GM23338 (cell line): ENCODE measurements at regions not wholly inside any gene's neighbourhood (a gene's known extent, or its start where the extent isn't known, plus 50 kb on each side); places are given as distances from the start of the nearest gene placed in this dataset.

Source experiments
- ATAC-seq: fragments of 200-7000 bp; cut with Tn5 transposase; 3 replicates; pipeline ENCODE4 v1.9.1; 2020
- DNase-seq: peaks from one replicate; pipeline ENCODE4 v3.0.0-alpha.2; 2015; ENCODE audit warnings: low spot score
- H2AFZ ChIP-seq: fragments of 200-600 bp; sonication (generic); 2 replicates; pipeline ENCODE4 v1.8.0; 2016; ENCODE audit warnings: antibody characterized with exemption, mild to moderate bottlenecking, moderate library complexity
- H3F3A ChIP-seq: fragments of 200-600 bp; sonication (generic); replicated peaks from 2 replicates; pipeline ENCODE4 v1.8.0; 2017; ENCODE audit warnings: antibody characterized with exemption, mixed run types, low read depth
- H3K27ac ChIP-seq: fragments of 200-600 bp; sonication (generic); 2 replicates; pipeline ENCODE4 v1.6.1; 2016; ENCODE audit warnings: low read depth
- H3K27me3 ChIP-seq: fragments of 200-600 bp; sonication (generic); 2 replicates; pipeline ENCODE4 v1.8.0; 2016; ENCODE audit warnings: mild to moderate bottlenecking, mixed run types, moderate library complexity; ENCODE audit not compliant: insufficient read depth
- H3K36me3 ChIP-seq: fragments of 200-600 bp; sonication (generic); 2 replicates; pipeline ENCODE4 v1.8.0; 2016; ENCODE audit warnings: mild to moderate bottlenecking; ENCODE audit not compliant: insufficient read depth
- H3K4me1 ChIP-seq: fragments of 200-600 bp; sonication (generic); 2 replicates; pipeline ENCODE4 v1.8.0; 2016; ENCODE audit warnings: mild to moderate bottlenecking, moderate library complexity; ENCODE audit not compliant: insufficient read depth
- H3K4me2 ChIP-seq: fragments of 200-600 bp; sonication (generic); 2 replicates; pipeline ENCODE4 v1.7.1; 2017; ENCODE audit warnings: mixed run types
- H3K4me3 ChIP-seq: fragments of 200-600 bp; sonication (generic); 2 replicates; pipeline ENCODE4 v1.6.1; 2016; ENCODE audit warnings: mixed run types
- H3K79me2 ChIP-seq: fragments of 200-600 bp; sonication (generic); replicated peaks from 2 replicates; pipeline ENCODE4 v1.8.0; 2017; ENCODE audit warnings: mild to moderate bottlenecking; ENCODE audit not compliant: insufficient read depth
- H3K9me2 ChIP-seq: fragments of 200-600 bp; sonication (generic); 2 replicates; pipeline ENCODE4 v1.8.0; 2017; ENCODE audit not compliant: insufficient read depth
- H4K20me1 ChIP-seq: fragments of 200-600 bp; sonication (generic); replicated peaks from 2 replicates; pipeline ENCODE4 v1.8.0; 2017; ENCODE audit warnings: mild to moderate bottlenecking; ENCODE audit not compliant: insufficient read depth
- H3K27ac Mint-ChIP-seq: 2 replicates; pipeline ENCODE4 v1.8.0; 2020; ENCODE audit warnings: inconsistent platforms, mild to moderate bottlenecking, moderate library complexity, mixed read lengths
- H3K27me3 Mint-ChIP-seq: 3 replicates; pipeline ENCODE4 v1.8.0; 2022; ENCODE audit warnings: low read depth, mild to moderate bottlenecking, moderate library complexity, mixed read lengths, inconsistent platforms; ENCODE audit not compliant: insufficient read depth, poor library complexity
- H3K36me3 Mint-ChIP-seq: 3 replicates; pipeline ENCODE4 v1.8.0; 2021; ENCODE audit warnings: low read depth, mild to moderate bottlenecking, inconsistent platforms, moderate library complexity, mixed read lengths
- H3K4me1 Mint-ChIP-seq: 3 replicates; pipeline ENCODE4 v1.8.0; 2020; ENCODE audit warnings: mild to moderate bottlenecking, inconsistent platforms, mixed read lengths
- H3K4me3 Mint-ChIP-seq: 3 replicates; pipeline ENCODE4 v1.8.0; 2021; ENCODE audit warnings: moderate library complexity, mild to moderate bottlenecking, inconsistent platforms, mixed read lengths
- H3K9me3 Mint-ChIP-seq: 3 replicates; pipeline ENCODE4 v1.8.0; 2020; ENCODE audit warnings: moderate library complexity, mild to moderate bottlenecking, inconsistent platforms, mixed read lengths
- CREB1 ChIP-seq: fragments of 250-450 bp; sonication (Bioruptor Pico); IDR thresholded peaks from 2 replicates; pipeline ENCODE4 v1.5.0; 2020; ENCODE audit warnings: low read depth, mild to moderate bottlenecking, moderate library complexity
- EZH2 ChIP-seq: fragments of 200-600 bp; sonication (generic); IDR thresholded peaks from one replicate; pipeline ENCODE4 v1.8.0; 2017; ENCODE audit warnings: antibody characterized with exemption, mild to moderate bottlenecking, low read depth; ENCODE audit not compliant: unreplicated experiment
- JUNB ChIP-seq: IDR thresholded peaks from one replicate; pipeline ENCODE4 v1.6.1; 2016; ENCODE audit warnings: antibody characterized with exemption; ENCODE audit not compliant: unreplicated experiment
- ZNF114 ChIP-seq: fragments of 250-450 bp; sonication (Bioruptor Pico); IDR thresholded peaks from 2 replicates; pipeline ENCODE4 v1.5.0; 2020; ENCODE audit warnings: mild to moderate bottlenecking, moderate library complexity
- ZNF331 ChIP-seq: fragments of 250-450 bp; sonication (Bioruptor Pico); IDR thresholded peaks from 2 replicates; pipeline ENCODE4 v1.5.0; 2020; ENCODE audit warnings: low read depth, mild to moderate bottlenecking, moderate library complexity
- TF ChIP-seq, protein P1 (sequence below): IDR thresholded peaks from 2 replicates; pipeline ENCODE4 v1.6.1; 2016; ENCODE audit warnings: antibody characterized with exemption
- TF ChIP-seq, protein P2 (sequence below), 2 experiments: fragments of 200-600 bp in 1 of 2; sonication (generic) in 1 of 2; conservative IDR thresholded peaks; 2 replicates each; pipeline versions ENCODE4 v1.5.1 to v1.6.1; 2016 to 2017; ENCODE audit warnings: antibody characterized with exemption in 2 of 2, low read depth in 2 of 2, mild to moderate bottlenecking in 2 of 2, moderate library complexity in 1 of 2
- TF ChIP-seq, protein P3 (sequence below): fragments of 250-450 bp; sonication (Bioruptor Pico); IDR thresholded peaks from 2 replicates; pipeline ENCODE4 v1.5.0; 2020; ENCODE audit warnings: mild to moderate bottlenecking, moderate library complexity

DNA sequence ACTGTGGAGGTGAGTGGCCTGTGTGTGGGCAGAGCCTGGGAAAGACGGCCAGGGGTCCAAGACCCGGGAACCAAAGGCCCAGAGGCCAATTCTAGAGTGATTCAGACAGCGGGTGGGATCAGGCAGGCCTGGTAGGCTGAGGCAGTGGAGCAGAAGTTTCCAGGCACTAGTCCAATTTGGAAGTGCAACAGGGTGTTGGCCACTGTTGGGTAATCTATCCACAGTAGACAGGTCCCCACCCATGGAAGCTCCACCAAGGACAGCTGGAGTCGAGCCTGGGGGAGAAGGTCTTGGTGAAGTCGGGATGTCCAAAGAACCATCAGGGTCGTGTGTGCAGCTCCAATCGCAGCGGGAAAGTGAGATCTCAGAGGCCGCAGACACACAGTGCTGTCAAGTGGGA, 125.8 kb upstream of the COPS8 start:
- H3K4me3 Mint-ChIP-seq = no peak overlapping the region
- DNase-seq = no peak
- 0 out of 2 replicates have a peak overlapping the region, but pooled peaks have one; percentile 18 for H3K27ac Mint-ChIP-seq

DNA sequence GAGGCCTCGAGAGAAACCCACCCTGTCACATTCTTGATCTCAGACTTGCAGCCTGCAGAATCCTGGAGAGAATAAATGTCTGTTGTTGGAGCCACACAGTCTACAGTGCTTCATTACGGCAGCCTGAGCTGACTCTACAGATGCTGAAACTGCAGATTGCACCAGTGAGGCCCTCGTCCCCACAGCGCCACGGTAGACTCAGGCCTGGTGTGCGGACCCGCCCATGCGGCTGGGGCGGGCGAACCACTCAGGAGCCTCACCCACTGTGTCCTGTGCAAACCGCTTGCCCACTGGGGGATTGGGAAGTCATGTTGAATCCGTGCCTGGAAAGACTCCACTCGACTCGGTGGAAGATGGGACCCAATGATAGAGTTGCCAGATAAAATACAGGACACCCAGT, 125.2 kb upstream of the COPS8 start:
- Histone ChIP-seq H3K4me1 (peaks cover 5% of the 10 kb centered on the region; the same call in 1 of the 2 replicates), H4K20me1 (no peaks in the 10 kb centered on the region), H3F3A (no peaks in the 10 kb centered on the region), H2AFZ (0 out of 2 replicates have a peak overlapping the region, but pooled peaks have one; percentile 10), H3K27ac (no peak overlapping the region), H3K4me3 (no peak overlapping the region), H3K9me2 (peaks cover 9% of the 10 kb centered on the region; the same call in 1 of the 2 replicates), H3K36me3 (no peaks in the 10 kb centered on the region), H3K4me2 (no peak overlapping the region), H3K79me2 (no peaks in the 10 kb centered on the region), H3K27me3 (no peaks in the 10 kb centered on the region)
- H3K27ac Mint-ChIP-seq = no peak overlapping the region
- H3K9me3 Mint-ChIP-seq = no peaks in the 10 kb centered on the region; the same call in 2 of the 3 replicates
- ATAC-seq (no peak), DNase-seq (no peak)
- peaks cover 8% of the 10 kb centered on the region for H3K4me1 Mint-ChIP-seq
- peaks cover 2% of the 10 kb centered on the region for H3K27me3 Mint-ChIP-seq
- no peak for TF ChIP-seq JUNB
- H3K36me3 Mint-ChIP-seq = no peaks in the 10 kb centered on the region
- no peak overlapping the region for H3K4me3 Mint-ChIP-seq

More for the DNA sequence above, 125.8 kb upstream of the COPS8 start:
- no peak overlapping the region for H3K4me2 ChIP-seq
- no peaks in the 10 kb centered on the region for H3F3A ChIP-seq
- H3K9me2 ChIP-seq = peaks cover 12% of the 10 kb centered on the region; the same call in 1 of the 2 replicates
- no peak overlapping the region for H2AFZ ChIP-seq
- H3K27me3 Mint-ChIP-seq = peaks cover 2% of the 10 kb centered on the region
- H4K20me1 ChIP-seq = no peaks in the 10 kb centered on the region
- no peaks in the 10 kb centered on the region for H3K4me1 ChIP-seq
- H3K27ac ChIP-seq = no peak overlapping the region
- H3K27me3 ChIP-seq = no peaks in the 10 kb centered on the region
- H3K79me2 ChIP-seq = no peaks in the 10 kb centered on the region
- H3K36me3 ChIP-seq = no peaks in the 10 kb centered on the region
- no peak overlapping the region for H3K4me3 ChIP-seq
- peaks cover 2% of the 10 kb centered on the region for H3K4me1 Mint-ChIP-seq
- H3K36me3 Mint-ChIP-seq = no peaks in the 10 kb centered on the region
- TF ChIP-seq, protein P1, sequence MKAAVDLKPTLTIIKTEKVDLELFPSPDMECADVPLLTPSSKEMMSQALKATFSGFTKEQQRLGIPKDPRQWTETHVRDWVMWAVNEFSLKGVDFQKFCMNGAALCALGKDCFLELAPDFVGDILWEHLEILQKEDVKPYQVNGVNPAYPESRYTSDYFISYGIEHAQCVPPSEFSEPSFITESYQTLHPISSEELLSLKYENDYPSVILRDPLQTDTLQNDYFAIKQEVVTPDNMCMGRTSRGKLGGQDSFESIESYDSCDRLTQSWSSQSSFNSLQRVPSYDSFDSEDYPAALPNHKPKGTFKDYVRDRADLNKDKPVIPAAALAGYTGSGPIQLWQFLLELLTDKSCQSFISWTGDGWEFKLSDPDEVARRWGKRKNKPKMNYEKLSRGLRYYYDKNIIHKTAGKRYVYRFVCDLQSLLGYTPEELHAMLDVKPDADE = no peak
- no peak for ATAC-seq
- no peaks in the 10 kb centered on the region; the same call in 2 of the 3 replicates for H3K9me3 Mint-ChIP-seq

DNA sequence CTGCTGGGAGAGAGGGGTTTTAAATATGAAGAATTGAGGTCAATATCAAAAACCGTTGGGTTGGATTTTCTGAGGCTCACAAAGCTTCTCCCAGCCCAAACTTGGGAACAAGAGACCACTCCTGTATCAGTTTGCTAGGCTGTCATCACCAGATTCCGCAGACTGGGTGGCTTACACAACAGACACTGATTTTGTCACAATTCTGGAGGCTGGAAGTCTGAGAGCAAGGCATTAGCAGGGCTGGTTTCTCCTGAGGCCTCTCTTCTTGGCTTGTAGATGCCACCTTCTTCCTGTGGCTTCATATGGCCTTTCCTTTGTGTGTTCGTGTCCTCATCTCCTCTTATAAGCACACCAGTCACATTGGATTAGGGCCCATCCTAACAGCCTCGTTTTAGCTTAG, 122.9 kb upstream of the COPS8 start:
- no peak for ATAC-seq
- H3K27me3 Mint-ChIP-seq = peaks cover 2% of the 10 kb centered on the region
- TF ChIP-seq CREB1 (CRISPR knock-in tag) = no peak
- TF ChIP-seq, protein P2, sequence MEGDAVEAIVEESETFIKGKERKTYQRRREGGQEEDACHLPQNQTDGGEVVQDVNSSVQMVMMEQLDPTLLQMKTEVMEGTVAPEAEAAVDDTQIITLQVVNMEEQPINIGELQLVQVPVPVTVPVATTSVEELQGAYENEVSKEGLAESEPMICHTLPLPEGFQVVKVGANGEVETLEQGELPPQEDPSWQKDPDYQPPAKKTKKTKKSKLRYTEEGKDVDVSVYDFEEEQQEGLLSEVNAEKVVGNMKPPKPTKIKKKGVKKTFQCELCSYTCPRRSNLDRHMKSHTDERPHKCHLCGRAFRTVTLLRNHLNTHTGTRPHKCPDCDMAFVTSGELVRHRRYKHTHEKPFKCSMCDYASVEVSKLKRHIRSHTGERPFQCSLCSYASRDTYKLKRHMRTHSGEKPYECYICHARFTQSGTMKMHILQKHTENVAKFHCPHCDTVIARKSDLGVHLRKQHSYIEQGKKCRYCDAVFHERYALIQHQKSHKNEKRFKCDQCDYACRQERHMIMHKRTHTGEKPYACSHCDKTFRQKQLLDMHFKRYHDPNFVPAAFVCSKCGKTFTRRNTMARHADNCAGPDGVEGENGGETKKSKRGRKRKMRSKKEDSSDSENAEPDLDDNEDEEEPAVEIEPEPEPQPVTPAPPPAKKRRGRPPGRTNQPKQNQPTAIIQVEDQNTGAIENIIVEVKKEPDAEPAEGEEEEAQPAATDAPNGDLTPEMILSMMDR (conservative IDR thresholded peaks at IDR 0.05; ENCODE audit: low read depth in 2 of 2) = no peak
- TF ChIP-seq, protein P3, sequence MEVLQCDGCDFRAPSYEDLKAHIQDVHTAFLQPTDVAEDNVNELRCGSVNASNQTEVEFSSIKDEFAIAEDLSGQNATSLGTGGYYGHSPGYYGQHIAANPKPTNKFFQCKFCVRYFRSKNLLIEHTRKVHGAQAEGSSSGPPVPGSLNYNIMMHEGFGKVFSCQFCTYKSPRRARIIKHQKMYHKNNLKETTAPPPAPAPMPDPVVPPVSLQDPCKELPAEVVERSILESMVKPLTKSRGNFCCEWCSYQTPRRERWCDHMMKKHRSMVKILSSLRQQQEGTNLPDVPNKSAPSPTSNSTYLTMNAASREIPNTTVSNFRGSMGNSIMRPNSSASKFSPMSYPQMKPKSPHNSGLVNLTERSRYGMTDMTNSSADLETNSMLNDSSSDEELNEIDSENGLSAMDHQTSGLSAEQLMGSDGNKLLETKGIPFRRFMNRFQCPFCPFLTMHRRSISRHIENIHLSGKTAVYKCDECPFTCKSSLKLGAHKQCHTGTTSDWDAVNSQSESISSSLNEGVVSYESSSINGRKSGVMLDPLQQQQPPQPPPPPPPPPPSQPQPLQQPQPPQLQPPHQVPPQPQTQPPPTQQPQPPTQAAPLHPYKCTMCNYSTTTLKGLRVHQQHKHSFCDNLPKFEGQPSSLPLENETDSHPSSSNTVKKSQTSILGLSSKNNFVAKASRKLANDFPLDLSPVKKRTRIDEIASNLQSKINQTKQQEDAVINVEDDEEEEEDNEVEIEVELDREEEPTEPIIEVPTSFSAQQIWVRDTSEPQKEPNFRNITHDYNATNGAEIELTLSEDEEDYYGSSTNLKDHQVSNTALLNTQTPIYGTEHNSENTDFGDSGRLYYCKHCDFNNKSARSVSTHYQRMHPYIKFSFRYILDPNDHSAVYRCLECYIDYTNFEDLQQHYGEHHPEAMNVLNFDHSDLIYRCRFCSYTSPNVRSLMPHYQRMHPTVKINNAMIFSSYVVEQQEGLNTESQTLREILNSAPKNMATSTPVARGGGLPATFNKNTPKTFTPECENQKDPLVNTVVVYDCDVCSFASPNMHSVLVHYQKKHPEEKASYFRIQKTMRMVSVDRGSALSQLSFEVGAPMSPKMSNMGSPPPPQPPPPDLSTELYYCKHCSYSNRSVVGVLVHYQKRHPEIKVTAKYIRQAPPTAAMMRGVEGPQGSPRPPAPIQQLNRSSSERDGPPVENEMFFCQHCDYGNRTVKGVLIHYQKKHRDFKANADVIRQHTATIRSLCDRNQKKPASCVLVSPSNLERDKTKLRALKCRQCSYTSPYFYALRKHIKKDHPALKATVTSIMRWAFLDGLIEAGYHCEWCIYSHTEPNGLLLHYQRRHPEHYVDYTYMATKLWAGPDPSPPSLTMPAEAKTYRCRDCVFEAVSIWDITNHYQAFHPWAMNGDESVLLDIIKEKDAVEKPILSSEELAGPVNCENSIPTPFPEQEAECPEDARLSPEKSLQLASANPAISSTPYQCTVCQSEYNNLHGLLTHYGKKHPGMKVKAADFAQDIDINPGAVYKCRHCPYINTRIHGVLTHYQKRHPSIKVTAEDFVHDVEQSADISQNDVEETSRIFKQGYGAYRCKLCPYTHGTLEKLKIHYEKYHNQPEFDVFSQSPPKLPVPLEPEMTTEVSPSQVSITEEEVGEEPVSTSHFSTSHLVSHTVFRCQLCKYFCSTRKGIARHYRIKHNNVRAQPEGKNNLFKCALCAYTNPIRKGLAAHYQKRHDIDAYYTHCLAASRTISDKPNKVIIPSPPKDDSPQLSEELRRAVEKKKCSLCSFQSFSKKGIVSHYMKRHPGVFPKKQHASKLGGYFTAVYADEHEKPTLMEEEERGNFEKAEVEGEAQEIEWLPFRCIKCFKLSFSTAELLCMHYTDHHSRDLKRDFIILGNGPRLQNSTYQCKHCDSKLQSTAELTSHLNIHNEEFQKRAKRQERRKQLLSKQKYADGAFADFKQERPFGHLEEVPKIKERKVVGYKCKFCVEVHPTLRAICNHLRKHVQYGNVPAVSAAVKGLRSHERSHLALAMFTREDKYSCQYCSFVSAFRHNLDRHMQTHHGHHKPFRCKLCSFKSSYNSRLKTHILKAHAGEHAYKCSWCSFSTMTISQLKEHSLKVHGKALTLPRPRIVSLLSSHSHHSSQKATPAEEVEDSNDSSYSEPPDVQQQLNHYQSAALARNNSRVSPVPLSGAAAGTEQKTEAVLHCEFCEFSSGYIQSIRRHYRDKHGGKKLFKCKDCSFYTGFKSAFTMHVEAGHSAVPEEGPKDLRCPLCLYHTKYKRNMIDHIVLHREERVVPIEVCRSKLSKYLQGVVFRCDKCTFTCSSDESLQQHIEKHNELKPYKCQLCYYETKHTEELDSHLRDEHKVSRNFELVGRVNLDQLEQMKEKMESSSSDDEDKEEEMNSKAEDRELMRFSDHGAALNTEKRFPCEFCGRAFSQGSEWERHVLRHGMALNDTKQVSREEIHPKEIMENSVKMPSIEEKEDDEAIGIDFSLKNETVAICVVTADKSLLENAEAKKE (CRISPR knock-in tag) = no peak
- TF ChIP-seq ZNF114 (CRISPR knock-in tag) = no peak
- TF ChIP-seq JUNB = no peak
- no peak for TF ChIP-seq EZH2
- TF ChIP-seq ZNF331 (CRISPR knock-in tag) = no peak

More for the DNA sequence above, 122.9 kb upstream of the COPS8 start:
- no peak overlapping the region for H2AFZ ChIP-seq
- DNase-seq = no peak
- H3K27ac ChIP-seq = no peak overlapping the region
- no peak overlapping the region for H3K4me2 ChIP-seq
- no peaks in the 10 kb centered on the region for H3F3A ChIP-seq
- Mint-ChIP-seq H3K4me1 (peaks cover 20% of the 10 kb centered on the region), H3K4me3 (no peak overlapping the region), H3K27ac (no peak overlapping the region), H3K9me3 (no peaks in the 10 kb centered on the region; the same call in 2 of the 3 replicates), H3K36me3 (no peaks in the 10 kb centered on the region)
- no peaks in the 10 kb centered on the region for H3K27me3 ChIP-seq
- no peaks in the 10 kb centered on the region for H3K36me3 ChIP-seq
- H3K4me3 ChIP-seq = no peak overlapping the region
- peaks cover 9% of the 10 kb centered on the region for H3K9me2 ChIP-seq
- H4K20me1 ChIP-seq = no peaks in the 10 kb centered on the region
- no peaks in the 10 kb centered on the region for H3K79me2 ChIP-seq
- H3K4me1 ChIP-seq = peaks cover 19% of the 10 kb centered on the region
